A172 (cell line): ENCODE measurements at regions not wholly inside any gene's neighbourhood (a gene's known extent, or its start where the extent isn't known, plus 50 kb on each side); places are given as distances from the start of the nearest gene placed in this dataset.

Experiments
- DNase-seq: peaks from one replicate; pipeline ENCODE4 v3.0.0-alpha.2; 2015; ENCODE audit warnings: low spot score

- DNase-seq, result no peak
These were observed 387.8 kb downstream of the CTTN start for GRCh38 chr11:70786021-70786665.

GRCh38 chr11:70788248-70789022 is 390.1 kb downstream of the CTTN start:
- peak; percentile 92 for DNase-seq

GRCh38 chr11:70790671-70791300 is 392.5 kb downstream of the CTTN start:
- DNase-seq, result no peak

GRCh38 chr11:70796648-70797227 is 398.4 kb downstream of the CTTN start:
- no peak for DNase-seq

- no peak for DNase-seq
These were observed 400.0 kb downstream of the CTTN start for GRCh38 chr11:70798296-70798695.

GRCh38 chr11:70799386-70799785 is 401.1 kb downstream of the CTTN start:
- no peak for DNase-seq

GRCh38 chr11:70802185-70802584 is 403.9 kb downstream of the CTTN start:
- DNase-seq, result no peak

- DNase-seq, result no peak
These were observed 406.0 kb downstream of the CTTN start for GRCh38 chr11:70804139-70804837.

- no peak for DNase-seq
These were observed 406.9 kb downstream of the CTTN start for GRCh38 chr11:70805243-70805642.

- no peak for DNase-seq
These were observed 407.6 kb downstream of the CTTN start for GRCh38 chr11:70805971-70806370.

GRCh38 chr11:70806461-70807194 is 408.3 kb downstream of the CTTN start:
- DNase-seq, result no peak

- no peak for DNase-seq
These were observed 408.8 kb downstream of the CTTN start for GRCh38 chr11:70807195-70807543.

GRCh38 chr11:70808686-70809375 is 410.5 kb downstream of the CTTN start:
- DNase-seq, result no peak

GRCh38 chr11:70810133-70810532 is 411.8 kb downstream of the CTTN start:
- DNase-seq, result no peak

- no peak for DNase-seq
These were observed 412.4 kb downstream of the CTTN start for GRCh38 chr11:70810681-70811080.

- no peak for DNase-seq
These were observed 413.2 kb downstream of the CTTN start for GRCh38 chr11:70811483-70811882.

GRCh38 chr11:70811915-70812314 is 413.6 kb downstream of the CTTN start:
- no peak for DNase-seq

- no peak for DNase-seq
These were observed 414.1 kb downstream of the CTTN start for GRCh38 chr11:70812472-70812871.

GRCh38 chr11:70813651-70814050 is 415.3 kb downstream of the CTTN start:
- DNase-seq, result no peak

GRCh38 chr11:70815485-70815832 is 417.1 kb downstream of the CTTN start:
- DNase-seq, result no peak

- no peak for DNase-seq
These were observed 417.9 kb downstream of the CTTN start for GRCh38 chr11:70816156-70816678.
